Tibial artery (tissue), 4 donors: ENCODE measurements at regions not wholly inside any gene's neighbourhood (a gene's known extent, or its start where the extent isn't known, plus 50 kb on each side); places are given as distances from the start of the nearest gene placed in this dataset.
"Not testable (repeated sequence)": the region's sequence is repeated elsewhere in the genome, so short reads cannot be mapped to it uniquely, and the experiment has no call there.

Experiments used
- DNase-seq, 2 donors: peaks; one replicate each; pipeline ENCODE4 v3.0.0-alpha.2; 2019
- H3K27ac ChIP-seq, 2 donors: fragments of 200-600 bp; sonication (generic) in 1 of 2; 1 replicate in 1 of 2; 2 replicates in 1 of 2; pipeline ENCODE4 v1.5.1; 2018 to 2019; ENCODE audit warnings: mild to moderate bottlenecking in 1 of 2
- H3K27me3 ChIP-seq, 2 donors: fragments of 200-600 bp; sonication (generic) in 1 of 2; one replicate each; pipeline versions ENCODE4 v1.5.1 to v1.6.0; 2016 to 2019
- H3K36me3 ChIP-seq, 3 donors: fragments of 200-600 bp; sonication (generic) in 2 of 3; one replicate each; pipeline ENCODE4 v1.5.1; 2016 to 2019; ENCODE audit warnings: mild to moderate bottlenecking in 2 of 3
- H3K4me1 ChIP-seq, 4 donors: fragments of 200-600 bp; sonication (generic) in 2 of 4; 1 replicate in 3 of 4; 2 replicates in 1 of 4; pipeline ENCODE4 v1.5.1; 2016 to 2019
- H3K4me3 ChIP-seq, 2 donors: fragments of 200-600 bp; sonication (generic) in 1 of 2; 1 replicate in 1 of 2; 2 replicates in 1 of 2; pipeline ENCODE4 v1.5.1; 2018 to 2019; ENCODE audit warnings: mild to moderate bottlenecking in 2 of 2
- H3K9me3 ChIP-seq, 3 donors: fragments of 200-600 bp; sonication (generic) in 1 of 3; one replicate each; pipeline ENCODE4 v1.5.1; 2016 to 2019
- CTCF ChIP-seq, 2 experiments: fragments of 200-600 bp in 1 of 2; fragments of 450-650 bp in 1 of 2; IDR thresholded peaks; one replicate each; pipeline ENCODE4 v1.5.1; 2017 to 2019; ENCODE audit warnings: antibody characterized with exemption in 2 of 2, mild to moderate bottlenecking in 1 of 2, moderate library complexity in 1 of 2
- intact Hi-C: fragments of 100-400 bp; cut with DNase I; formaldehyde crosslinking; loops from one replicate; pipeline ENCODE4 v1.15.0; 2023; ENCODE audit warnings: low total_unique reads

GRCh38 chr4:159910721-159911120, 807.8 kb downstream of the RAPGEF2 start:
- H3K9me3 ChIP-seq = no peaks in the 10 kb centered on the region
- intact Hi-C loops = no loop called here
- H3K36me3 ChIP-seq = no peaks in the 10 kb centered on the region
- H3K27ac ChIP-seq = no peak overlapping the region
- no peak for TF ChIP-seq CTCF (IDR thresholded peaks at IDR 0.05)
- H3K27me3 ChIP-seq = no peaks in the 10 kb centered on the region
- H3K4me3 ChIP-seq = no peak overlapping the region
- DNase-seq = no peak
- H3K4me1 ChIP-seq = no peaks in the 10 kb centered on the region

DNA sequence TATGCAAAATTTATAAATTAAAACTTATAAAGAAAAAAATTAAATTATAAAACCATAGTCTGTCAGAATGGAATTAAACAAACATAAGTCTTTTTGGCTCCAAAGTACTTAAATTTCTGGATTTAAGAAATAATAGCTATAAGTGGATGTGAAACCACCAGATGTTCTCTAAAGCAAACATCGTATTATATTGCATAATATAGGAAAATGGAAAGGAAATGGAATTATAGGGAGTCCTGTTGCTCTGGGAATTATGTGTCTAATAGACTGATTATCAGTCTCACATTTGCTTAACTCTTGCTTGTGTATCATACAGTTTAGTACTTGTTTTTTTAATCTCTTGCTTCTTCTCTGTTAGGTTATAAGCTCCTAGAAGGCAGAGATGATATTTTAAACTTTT, 819.2 kb downstream of the RAPGEF2 start:
- TF ChIP-seq CTCF (IDR thresholded peaks at IDR 0.05) = no peak

DNA sequence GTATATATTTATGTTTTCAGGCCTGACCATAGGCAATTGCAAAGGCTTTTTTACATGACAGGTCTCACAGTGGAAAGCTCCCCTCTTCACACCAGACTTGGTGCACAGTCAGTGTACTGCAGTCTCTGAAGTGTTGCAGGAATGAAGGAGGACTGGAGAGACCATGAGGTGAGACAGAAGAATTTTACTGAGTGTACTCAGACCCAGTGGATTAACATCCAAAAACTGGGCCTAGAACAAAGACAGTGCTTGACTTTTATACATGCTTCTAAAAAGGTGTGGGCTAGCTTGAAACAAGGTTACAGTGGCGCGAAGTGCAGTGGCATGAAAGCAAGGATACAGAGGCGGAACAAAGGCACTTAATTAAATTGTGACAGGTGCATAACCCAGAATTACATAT, 822.9 kb downstream of the RAPGEF2 start:
- Histone ChIP-seq H3K4me3 (no peak overlapping the region), H3K36me3 (no peaks in the 10 kb centered on the region), H3K27me3 (no peaks in the 10 kb centered on the region), H3K4me1 (no peaks in the 10 kb centered on the region), H3K9me3 (peaks cover 0 to 12% (median 9%) of the 10 kb centered on the region in 3 donors), H3K27ac (no peak overlapping the region)
- DNase-seq = no peak
- intact Hi-C loops = no loop called here
- TF ChIP-seq CTCF (IDR thresholded peaks at IDR 0.05) = no peak

More for the DNA sequence above, 819.2 kb downstream of the RAPGEF2 start:
- H3K36me3 ChIP-seq = no peaks in the 10 kb centered on the region
- H3K27ac ChIP-seq = no peak overlapping the region
- peaks cover 0 to 14% (median 12%) of the 10 kb centered on the region in 3 donors for H3K9me3 ChIP-seq
- H3K4me1 ChIP-seq = no peaks in the 10 kb centered on the region
- intact Hi-C loops = no loop called here
- H3K27me3 ChIP-seq = no peaks in the 10 kb centered on the region
- no peak for DNase-seq
- no peak overlapping the region for H3K4me3 ChIP-seq

- Histone ChIP-seq H3K4me3 (no peak overlapping the region), H3K9me3 (peaks cover 0 to 12% (median 9%) of the 10 kb centered on the region in 3 donors), H3K27me3 (no peaks in the 10 kb centered on the region), H3K27ac (no peak overlapping the region), H3K36me3 (no peaks in the 10 kb centered on the region), H3K4me1 (no peaks in the 10 kb centered on the region)
- intact Hi-C loops = no loop called here
- DNase-seq = no peak
- no peak for TF ChIP-seq CTCF (IDR thresholded peaks at IDR 0.05)
These were observed 824.0 kb downstream of the RAPGEF2 start for GRCh38 chr4:159926871-159927270.

- H3K9me3 ChIP-seq = peaks cover 0 to 12% (median 9%) of the 10 kb centered on the region in 3 donors
- no peak overlapping the region for H3K27ac ChIP-seq
- H3K4me3 ChIP-seq = no peak overlapping the region
- TF ChIP-seq CTCF (IDR thresholded peaks at IDR 0.05) = no peak
- no peak for DNase-seq
- no peaks in the 10 kb centered on the region for H3K36me3 ChIP-seq
- H3K4me1 ChIP-seq = no peaks in the 10 kb centered on the region
- H3K27me3 ChIP-seq = no peaks in the 10 kb centered on the region
- intact Hi-C loops = no loop called here
These were observed 824.9 kb downstream of the RAPGEF2 start for GRCh38 chr4:159927781-159928180.

DNA sequence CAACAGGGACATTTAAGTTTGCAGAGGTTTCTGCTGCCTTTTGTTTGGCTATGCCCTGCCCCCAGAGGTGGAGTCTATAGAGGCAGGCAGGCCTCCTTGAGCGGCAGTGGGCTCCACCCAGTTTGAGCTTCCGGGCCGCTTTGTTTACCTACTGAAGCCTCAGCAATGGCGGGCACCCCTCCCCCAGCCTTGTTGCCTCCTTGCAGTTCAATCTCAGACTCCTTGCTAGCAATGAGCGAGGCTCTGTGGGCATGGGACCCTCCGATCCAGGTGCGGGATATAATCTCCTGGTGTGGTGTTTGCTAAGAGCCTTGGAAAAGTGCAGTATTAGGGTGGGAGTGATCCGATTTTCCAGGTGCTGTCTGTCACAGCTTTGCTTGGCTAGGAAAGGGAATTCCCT, 831.7 kb downstream of the RAPGEF2 start:
- intact Hi-C loops, H3K4me3 ChIP-seq, H3K4me1 ChIP-seq, H3K27me3 ChIP-seq, H3K9me3 ChIP-seq, DNase-seq, H3K36me3 ChIP-seq, H3K27ac ChIP-seq: not testable (repeated sequence)
